ENCODE measurements at regions not wholly inside any gene's neighbourhood (a gene's known extent, or its start where the extent isn't known, plus 50 kb on each side); places are given as distances from the start of the nearest gene placed in this dataset.

DNA sequence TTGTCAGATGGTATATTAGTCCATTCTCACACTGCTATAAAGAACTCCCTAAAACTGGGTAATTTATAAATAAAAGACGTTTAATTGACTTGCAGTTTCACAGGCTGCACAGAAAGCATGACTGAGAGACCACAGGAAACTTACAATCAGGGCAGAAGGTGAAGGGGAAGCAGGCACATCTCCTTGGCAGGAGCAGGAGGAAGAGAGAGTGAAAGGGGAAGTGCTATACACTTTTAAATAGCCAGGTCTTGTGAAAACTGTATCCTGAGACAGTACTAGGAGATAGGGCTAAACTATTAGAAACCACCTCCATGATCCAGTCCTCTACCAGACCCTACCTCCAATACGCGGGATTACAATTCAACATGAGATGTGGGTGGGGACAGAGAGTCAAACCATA, 193.9 kb upstream of the KCNG1 start:
- no peak for DNase-seq

DNA sequence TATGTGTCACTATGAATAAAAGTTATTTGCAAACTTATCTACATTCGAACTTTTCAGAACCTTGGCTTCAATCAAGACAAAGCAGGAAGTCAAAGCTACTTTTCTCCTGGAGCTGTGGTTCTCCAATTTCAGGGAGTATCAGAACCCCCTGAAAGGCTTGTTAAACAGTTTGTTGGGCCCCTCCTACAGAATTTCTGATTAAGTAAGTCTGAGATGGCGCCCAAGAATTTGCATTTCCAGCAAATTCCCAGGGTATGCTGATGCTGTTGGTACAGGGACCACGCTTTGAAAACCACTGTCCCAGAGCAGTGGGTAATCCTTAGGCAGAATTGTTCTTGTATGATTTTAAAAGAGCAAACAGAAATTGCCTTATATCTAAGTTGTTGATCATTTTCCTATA, 189.9 kb upstream of the KCNG1 start:
- no peak for DNase-seq

GRCh38 chr20:51211191-51211590, 188.3 kb upstream of the KCNG1 start:
- no peak for DNase-seq

- DNase-seq: no peak
These were observed 187.2 kb upstream of the KCNG1 start for GRCh38 chr20:51210084-51210483.

DNA sequence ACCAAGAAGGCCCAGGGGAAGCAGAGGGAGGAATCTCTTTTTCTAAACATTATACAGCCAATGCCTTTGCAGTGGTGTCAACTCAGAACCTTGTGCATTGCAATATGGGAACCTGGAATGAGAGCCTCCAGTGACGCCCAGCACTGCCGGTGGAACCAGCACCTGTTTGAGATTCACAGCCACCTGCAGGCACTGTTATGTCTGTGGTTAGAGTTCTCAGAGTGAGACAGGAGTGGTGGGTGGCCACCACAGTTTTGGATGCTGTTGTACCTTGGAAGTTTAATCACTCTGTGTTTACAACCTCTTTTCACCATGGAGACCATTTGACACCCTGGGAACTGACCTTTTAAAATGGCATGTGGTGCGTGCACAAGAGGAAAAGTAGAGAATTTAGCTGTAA, 185.3 kb upstream of the KCNG1 start:
- no peak for DNase-seq

DNA sequence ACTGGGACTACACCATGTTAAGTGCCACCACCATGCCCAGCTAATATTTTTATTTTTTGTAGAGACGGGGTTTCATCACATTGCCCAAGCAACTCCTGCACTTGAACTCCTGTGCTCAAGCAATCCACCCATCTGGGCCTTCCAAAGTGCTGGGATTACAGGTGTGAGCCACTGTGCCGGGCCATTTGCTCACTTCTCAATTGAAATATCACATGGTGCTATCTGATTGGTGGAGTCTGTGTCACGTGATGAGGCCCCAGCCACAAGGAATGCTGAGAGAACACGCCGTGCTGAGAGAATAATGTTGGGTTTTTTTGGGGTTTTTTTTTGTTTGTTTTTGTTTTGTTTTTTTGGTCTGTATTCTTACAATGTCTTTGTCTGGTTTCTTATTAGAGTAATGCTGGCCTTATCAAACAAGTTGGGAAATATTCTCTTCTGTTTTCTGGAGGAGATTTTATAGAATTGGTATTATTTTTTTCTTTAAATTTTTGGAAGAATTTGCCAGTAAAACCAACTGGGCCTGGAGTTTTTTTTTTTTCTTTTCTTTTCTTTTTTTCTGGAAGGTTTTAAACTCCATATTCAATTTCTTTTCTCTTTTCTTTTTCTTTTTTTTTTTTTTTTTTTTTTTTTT, 183.2 kb upstream of the KCNG1 start:
- no peak for DNase-seq

DNA sequence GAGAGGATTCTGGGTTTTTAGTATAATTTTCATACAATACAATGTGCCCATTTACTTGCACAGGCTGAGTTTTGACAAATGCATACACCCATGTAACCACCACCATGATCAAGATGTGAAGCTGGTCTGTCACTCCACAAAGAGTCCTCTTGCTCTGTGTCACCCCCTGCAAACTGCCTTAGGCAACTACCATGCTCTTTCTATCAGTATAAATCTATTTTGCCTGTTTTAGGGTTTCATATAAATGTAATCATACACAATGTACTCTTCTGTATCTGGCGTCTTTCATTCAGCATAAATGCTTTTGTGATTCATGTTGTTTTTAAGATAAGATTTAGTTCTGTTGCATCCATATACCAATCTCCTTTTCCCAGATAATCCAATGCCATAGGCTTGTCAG, 181.9 kb upstream of the KCNG1 start:
- no peak for DNase-seq

DNA sequence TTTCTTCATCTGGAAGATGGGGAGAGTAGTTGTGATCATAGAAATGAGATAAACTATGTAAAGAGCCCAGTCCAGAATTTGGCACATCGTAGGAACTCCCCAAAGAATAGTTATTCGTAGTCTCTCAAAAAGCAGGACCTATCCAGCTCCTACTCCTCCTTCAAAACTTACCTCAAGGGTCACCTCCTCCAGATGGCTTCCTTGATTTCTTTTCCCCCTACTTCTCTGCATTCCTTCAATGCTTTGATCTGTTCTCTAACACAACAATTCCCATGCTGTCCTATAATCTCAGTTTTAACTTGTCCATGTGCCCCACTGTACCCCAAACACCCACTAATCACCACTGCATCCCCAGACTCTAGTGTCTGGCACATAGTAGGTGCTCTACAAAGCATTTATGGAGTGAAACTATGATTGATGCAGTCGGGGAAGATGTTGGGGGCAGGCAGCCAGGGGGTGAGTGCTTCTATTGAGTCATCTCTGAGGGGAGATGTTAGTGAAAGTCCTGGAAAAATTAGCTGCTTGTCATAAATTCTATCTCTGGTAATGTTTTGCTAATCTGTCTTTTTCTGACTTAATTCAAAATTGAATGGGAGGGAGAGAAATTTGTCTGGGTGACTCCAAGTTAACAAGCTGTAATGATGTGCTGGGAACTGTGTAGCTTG, 181.3 kb upstream of the KCNG1 start:
- DNase-seq: no peak

DNA sequence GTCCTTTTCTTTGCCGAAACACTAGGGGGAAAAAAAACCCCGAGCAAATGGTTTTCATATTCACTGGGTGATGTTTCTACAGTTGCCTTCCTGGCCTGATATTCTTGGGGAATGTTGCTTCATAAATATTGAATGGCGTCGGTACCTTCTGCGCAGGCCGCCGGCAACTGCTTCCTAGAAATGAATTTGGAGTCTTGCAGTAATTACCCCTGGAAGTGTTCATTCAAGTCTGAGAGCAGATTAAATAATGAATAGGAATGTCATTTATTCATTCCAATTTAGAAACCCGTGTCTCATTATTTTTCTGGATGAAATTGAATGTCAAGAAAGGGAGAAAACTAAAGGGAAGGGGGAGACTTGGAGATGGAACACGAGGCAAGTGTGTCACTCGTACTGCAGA, 179.4 kb upstream of the KCNG1 start:
- no peak for DNase-seq

- DNase-seq: no peak
These were observed 177.0 kb upstream of the KCNG1 start for GRCh38 chr20:51199920-51200319.

DNA sequence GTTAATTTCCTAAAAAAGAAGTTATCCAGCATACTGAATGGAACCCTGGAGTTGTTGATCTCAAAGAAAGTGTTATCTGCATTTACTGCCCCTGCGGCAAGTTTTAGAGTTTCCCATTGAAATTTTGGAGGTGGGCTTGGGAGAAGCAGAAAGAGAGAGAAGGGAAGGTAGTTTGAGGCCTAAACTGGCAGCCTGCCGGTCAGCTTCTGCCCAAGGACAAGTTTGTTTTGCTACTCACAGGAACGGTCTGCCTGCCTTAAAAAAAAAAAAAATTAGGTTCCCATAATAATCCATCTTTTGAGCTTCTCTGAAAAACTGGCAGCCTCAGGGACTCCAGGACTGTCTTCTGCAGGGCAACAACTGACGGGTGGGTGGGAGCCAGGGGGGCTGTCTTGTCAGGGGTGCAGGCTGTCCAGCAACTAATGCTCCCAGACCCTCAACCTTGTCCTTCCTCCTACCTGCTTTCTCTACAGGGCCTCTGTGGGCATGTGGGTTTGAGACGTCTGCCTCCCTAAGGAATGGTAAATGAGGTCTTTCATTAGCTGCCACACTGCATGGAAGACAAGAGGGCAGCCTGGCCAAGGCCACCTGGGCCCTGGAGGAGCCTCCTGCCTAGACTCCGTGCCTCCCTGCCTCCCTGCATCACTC, 176.1 kb upstream of the KCNG1 start:
- no peak for DNase-seq

- DNase-seq: no peak
These were observed 175.3 kb upstream of the KCNG1 start for GRCh38 chr20:51198238-51198637.

GRCh38 chr20:51196991-51197651, 174.2 kb upstream of the KCNG1 start:
- DNase-seq: no peak

- no peak for DNase-seq
These were observed 173.1 kb upstream of the KCNG1 start for GRCh38 chr20:51195990-51196389.

DNA sequence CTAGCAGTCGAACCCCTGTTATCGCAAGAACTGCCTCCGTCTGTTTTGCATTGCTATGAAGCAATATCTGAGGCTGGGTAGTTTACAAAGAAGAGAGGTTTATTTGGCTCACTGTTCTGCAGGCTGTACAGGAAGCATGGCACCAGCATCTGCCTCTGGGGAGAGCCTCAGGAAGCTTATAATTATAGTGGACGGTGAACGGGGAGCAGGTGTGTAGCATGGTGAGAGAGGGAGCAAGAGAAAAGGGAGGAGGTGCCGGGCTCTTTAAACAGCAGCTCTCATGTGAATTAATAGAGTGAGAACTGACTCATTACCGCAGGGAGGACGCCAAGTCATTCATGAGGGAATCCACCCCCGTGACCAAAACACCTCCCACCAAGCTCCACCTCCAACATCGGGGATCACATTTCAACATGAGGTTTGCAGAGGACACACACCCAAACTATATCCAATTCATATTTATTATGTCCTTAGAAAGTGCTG, 172.6 kb upstream of the KCNG1 start:
- no peak for DNase-seq

- no peak for DNase-seq
These were observed 170.3 kb upstream of the KCNG1 start for GRCh38 chr20:51193066-51193772.

- DNase-seq: no peak
These were observed 167.9 kb upstream of the KCNG1 start for GRCh38 chr20:51190783-51191180.

GRCh38 chr20:51189814-51190782, 167.2 kb upstream of the KCNG1 start:
- no peak for DNase-seq

- DNase-seq: no peak
These were observed 166.0 kb upstream of the KCNG1 start for GRCh38 chr20:51188941-51189340.

GRCh38 chr20:51187261-51187660, 164.4 kb upstream of the KCNG1 start:
- DNase-seq: no peak

- no peak for DNase-seq
These were observed 163.0 kb upstream of the KCNG1 start for GRCh38 chr20:51185861-51186260.

- no peak for DNase-seq
These were observed 162.4 kb upstream of the KCNG1 start for GRCh38 chr20:51185277-51185676.
